Caki2 (cell line): ENCODE measurements at regions not wholly inside any gene's neighbourhood (a gene's known extent, or its start where the extent isn't known, plus 50 kb on each side); places are given as distances from the start of the nearest gene placed in this dataset.
"Not testable (repeated sequence)": the region's sequence is repeated elsewhere in the genome, so short reads cannot be mapped to it uniquely, and the experiment has no call there.

Source experiments
- DNase-seq: peaks from one replicate; pipeline ENCODE4 v3.0.0-alpha.2; 2015; ENCODE audit warnings: low read depth
- in situ Hi-C: cut with HindIII; loops from 2 replicates; pipeline ENCODE4 v1.10.0; 2016; ENCODE audit warnings: low sequenced_read_pairs, low pct_unique_long_range_greater_than_20kb, mixed read lengths

GRCh38 chr14:39554576-39554975 lies 122.3 kb upstream of the FBXO33 start:
- no peak for DNase-seq
- in situ Hi-C loops, result no loop called here

GRCh38 chr14:39548358-39548757 lies 116.1 kb upstream of the FBXO33 start:
- no peak for DNase-seq
- in situ Hi-C loops, result no loop called here

- DNase-seq, result no peak
- in situ Hi-C loops, result no loop called here
Observed at GRCh38 chr14:39547845-39548244, 115.6 kb upstream of the FBXO33 start.

- DNase-seq, result no peak
- in situ Hi-C loops, result no loop called here
Observed at GRCh38 chr14:39505812-39506211, 73.6 kb upstream of the FBXO33 start.

GRCh38 chr14:39500253-39500652 lies 68.0 kb upstream of the FBXO33 start:
- in situ Hi-C loops, result no loop called here

GRCh38 chr14:39499514-39499913 lies 67.3 kb upstream of the FBXO33 start:
- DNase-seq, result no peak
- in situ Hi-C loops, result no loop called here

More at GRCh38 chr14:39500253-39500652, 68.0 kb upstream of the FBXO33 start:
- DNase-seq, result no peak

- in situ Hi-C loops, DNase-seq: not testable (repeated sequence)
Observed at GRCh38 chr14:39497677-39498076, 65.4 kb upstream of the FBXO33 start.

- in situ Hi-C loops, result no loop called here
- DNase-seq, result peak; percentile 11
Observed at GRCh38 chr14:39492267-39492666, 60.0 kb upstream of the FBXO33 start.

- peak; percentile 17 for DNase-seq
- in situ Hi-C loops, result no loop called here
Observed at GRCh38 chr14:39491134-39491571, 58.9 kb upstream of the FBXO33 start.

- no peak for DNase-seq
- in situ Hi-C loops, result no loop called here
Observed at GRCh38 chr14:39488600-39488999, 56.4 kb upstream of the FBXO33 start.

- in situ Hi-C loops, result no loop called here
- DNase-seq, result no peak
Observed at GRCh38 chr14:39483682-39484081, 51.4 kb upstream of the FBXO33 start.
